Adrenal gland (tissue), 5 donors: ENCODE measurements at regions not wholly inside any gene's neighbourhood (a gene's known extent, or its start where the extent isn't known, plus 50 kb on each side); places are given as distances from the start of the nearest gene placed in this dataset.
"Not testable (repeated sequence)": the region's sequence is repeated elsewhere in the genome, so short reads cannot be mapped to it uniquely, and the experiment has no call there.

ENCODE experiments used
- CTCF ChIP-seq, 6 experiments: fragments of 450-650 bp in 4 of 6; fragments of 200-600 bp in 2 of 6; sonication (generic) in 1 of 6; IDR thresholded peaks; 1 replicate in 5 of 6; 2 replicates in 1 of 6; pipeline versions ENCODE4 v1.5.1 to v1.8.0; 2016 to 2021; ENCODE audit warnings: antibody characterized with exemption in 6 of 6, mild to moderate bottlenecking in 2 of 6, moderate library complexity in 1 of 6
- POLR2A ChIP-seq, 2 donors: fragments of 450-650 bp; IDR thresholded peaks; one replicate each; pipeline ENCODE4 v1.6.1; 2017; ENCODE audit warnings: antibody characterized with exemption in 2 of 2, mild to moderate bottlenecking in 2 of 2, moderate library complexity in 1 of 2
- donor health status: DM: no; HTN: no; CAD: no.

GRCh38 chr17:46445411-46445810, 66.9 kb upstream of the LRRC37A2 start:
- TF ChIP-seq CTCF, POLR2A (IDR thresholded peaks at IDR 0.05): not testable (repeated sequence)
